Spleen (tissue), 11 donors: ENCODE measurements at regions not wholly inside any gene's neighbourhood (a gene's known extent, or its start where the extent isn't known, plus 50 kb on each side); places are given as distances from the start of the nearest gene placed in this dataset.

Experiments used
- DNase-seq: peaks from one replicate; pipeline ENCODE4 v3.0.0-alpha.2; 2020
- H3K27ac ChIP-seq, 8 donors: fragments of 200-600 bp; sonication (generic) in 7 of 8; 1 replicate in 4 of 8; 2 replicates in 4 of 8; pipeline versions ENCODE4 v1.5.0 to v1.8.0; 2016 to 2021; ENCODE audit warnings: inconsistent platforms in 4 of 8, mild to moderate bottlenecking in 4 of 8, moderate library complexity in 1 of 8
- H3K27me3 ChIP-seq, 7 donors: fragments of 200-600 bp; sonication (generic) in 6 of 7; replicated peaks in 1 of 7; 1 replicate in 4 of 7; 2 replicates in 3 of 7; pipeline versions ENCODE4 v1.5.0 to v1.8.0; 2016 to 2021; ENCODE audit warnings: inconsistent platforms in 3 of 7, mild to moderate bottlenecking in 1 of 7
- H3K36me3 ChIP-seq, 6 donors: fragments of 200-600 bp; sonication (generic) in 5 of 6; 1 replicate in 4 of 6; 2 replicates in 2 of 6; pipeline versions ENCODE4 v1.5.0 to v1.8.0; 2016 to 2021; ENCODE audit warnings: inconsistent platforms in 2 of 6
- H3K4me1 ChIP-seq, 6 donors: fragments of 200-600 bp; sonication (generic) in 5 of 6; 1 replicate in 3 of 6; 2 replicates in 3 of 6; pipeline versions ENCODE4 v1.5.0 to v1.8.0; 2016 to 2021; ENCODE audit warnings: inconsistent platforms in 3 of 6
- H3K4me3 ChIP-seq, 8 donors: fragments of 200-600 bp; sonication (generic) in 7 of 8; 1 replicate in 4 of 8; 2 replicates in 4 of 8; pipeline versions ENCODE4 v1.5.0 to v1.8.0; 2016 to 2021; ENCODE audit warnings: inconsistent platforms in 4 of 8, mild to moderate bottlenecking in 4 of 8, moderate library complexity in 2 of 8
- H3K9me3 ChIP-seq, 8 donors: fragments of 200-600 bp; sonication (generic) in 7 of 8; 1 replicate in 4 of 8; 2 replicates in 4 of 8; pipeline versions ENCODE4 v1.5.0 to v1.8.0; 2016 to 2021; ENCODE audit warnings: inconsistent platforms in 4 of 8
- CTCF ChIP-seq, 11 experiments: fragments of 200-600 bp in 7 of 11; fragments of 450-650 bp in 4 of 11; sonication (generic) in 4 of 11; IDR thresholded peaks in 8 of 11; conservative IDR thresholded peaks in 3 of 11; 1 replicate in 7 of 11; 2 replicates in 4 of 11; pipeline versions ENCODE4 v1.4.0 to v1.8.0; 2016 to 2021; ENCODE audit warnings: antibody characterized with exemption in 11 of 11, inconsistent platforms in 4 of 11, mild to moderate bottlenecking in 1 of 11
- POLR2A ChIP-seq, 3 donors: fragments of 450-650 bp; IDR thresholded peaks; one replicate each; pipeline ENCODE4 v1.5.1; 2017; ENCODE audit warnings: antibody characterized with exemption in 3 of 3, mild to moderate bottlenecking in 1 of 3
- POLR2AphosphoS5 ChIP-seq, 3 donors: sonication (generic); formaldehyde crosslinking; IDR thresholded peaks; one replicate each; pipeline ENCODE4 v1.5.1; 2017; ENCODE audit warnings: antibody characterized with exemption in 3 of 3
- WGBS, 5 donors: extraction: QIAGEN DNeasy Blood & Tissue Kit in 3 of 5; methylation state at CpG; one replicate each; pipeline versions ENCODE4 v1.1.5 to v1.1.7; 2013 to 2018; 5-methylcytosine and 5-hydroxymethylcytosine counted together
- intact Hi-C: fragments of 100-400 bp; cut with DNase I; formaldehyde crosslinking; loops from one replicate; pipeline ENCODE4 v1.15.0; 2023; ENCODE audit warnings: low total_unique reads
- donor health status: healthy with polysubstance abuse.
- donor health status: DM: no; HTN: no; CAD: no; lungs with moderate emphysema.
- donor health status: DM: no; HTN: no; CAD: no.
- donor health status: Bipolar disorder and iron deficiency.
- donor health status: healthy.
- donor health status: DM: no; HTN: no; CAD: no.
- donor health status: DM: yes; HTN: yes; CAD: no.

- intact Hi-C loops = no loop called here
These were observed 266.2 kb downstream of the ASXL3 start for GRCh38 chr18:33844232-33844631.

GRCh38 chr18:33841221-33841967 is 263.4 kb downstream of the ASXL3 start:
- WGBS, 5 donors = 51 to 59% (median 57%) methylated on average over 6 of the region's 6 CpGs
- no peaks in the 10 kb centered on the region for H3K4me1 ChIP-seq
- intact Hi-C loops = no loop called here
- H3K9me3 ChIP-seq = no peaks in the 10 kb centered on the region
- no peak overlapping the region for H3K27ac ChIP-seq
- H3K36me3 ChIP-seq = no peaks in the 10 kb centered on the region
- H3K4me3 ChIP-seq = no peak overlapping the region
- TF ChIP-seq CTCF (IDR thresholded peaks at IDR 0.05 in 8 of 11, conservative IDR thresholded peaks at IDR 0.05 in 3 of 11) = no peak
- no peak for DNase-seq
- H3K27me3 ChIP-seq = no peaks in the 10 kb centered on the region

More at GRCh38 chr18:33844232-33844631, 266.2 kb downstream of the ASXL3 start:
- Histone ChIP-seq H3K36me3 (no peaks in the 10 kb centered on the region), H3K27me3 (no peaks in the 10 kb centered on the region), H3K27ac (no peak overlapping the region), H3K9me3 (no peaks in the 10 kb centered on the region), H3K4me1 (no peaks in the 10 kb centered on the region), H3K4me3 (no peak overlapping the region)
- DNase-seq = no peak
- 71 to 90% (median 80%) methylated on average over 3 of the region's 3 CpGs for WGBS, 5 donors
- TF ChIP-seq POLR2AphosphoS5 (IDR thresholded peaks at IDR 0.05) (no peak), POLR2A (IDR thresholded peaks at IDR 0.05) (no peak), CTCF (IDR thresholded peaks at IDR 0.05 in 8 of 11, conservative IDR thresholded peaks at IDR 0.05 in 3 of 11) (no peak)

- 51 to 63% (median 61%) methylated on average over 2 of the region's 2 CpGs for WGBS, 5 donors
- Histone ChIP-seq H3K4me3 (no peak overlapping the region), H3K9me3 (no peaks in the 10 kb centered on the region), H3K4me1 (no peaks in the 10 kb centered on the region), H3K27me3 (no peaks in the 10 kb centered on the region), H3K27ac (no peak overlapping the region), H3K36me3 (no peaks in the 10 kb centered on the region)
- intact Hi-C loops = no loop called here
- no peak for DNase-seq
- TF ChIP-seq POLR2A (IDR thresholded peaks at IDR 0.05) = no peak
- TF ChIP-seq CTCF (IDR thresholded peaks at IDR 0.05 in 8 of 11, conservative IDR thresholded peaks at IDR 0.05 in 3 of 11) = no peak
- TF ChIP-seq POLR2AphosphoS5 (IDR thresholded peaks at IDR 0.05) = no peak
These were observed 262.2 kb downstream of the ASXL3 start for GRCh38 chr18:33840212-33840593.

GRCh38 chr18:33839452-33840211 is 261.6 kb downstream of the ASXL3 start:
- Histone ChIP-seq H3K9me3 (no peaks in the 10 kb centered on the region), H3K27me3 (no peaks in the 10 kb centered on the region), H3K4me3 (no peak overlapping the region), H3K4me1 (no peaks in the 10 kb centered on the region), H3K27ac (no peak overlapping the region), H3K36me3 (no peaks in the 10 kb centered on the region)
- DNase-seq = no peak
- WGBS, 5 donors = 20 to 34% (median 23%) methylated on average over 6 of the region's 6 CpGs
- TF ChIP-seq CTCF (IDR thresholded peaks at IDR 0.05 in 8 of 11, conservative IDR thresholded peaks at IDR 0.05 in 3 of 11) = peak in 3 of 11 experiments; percentile 16 to 26 (median 24)
- no peak for TF ChIP-seq POLR2A (IDR thresholded peaks at IDR 0.05)
- no peak for TF ChIP-seq POLR2AphosphoS5 (IDR thresholded peaks at IDR 0.05)
- intact Hi-C loops = no loop called here
